ENCODE measurements at regions not wholly inside any gene's neighbourhood (a gene's known extent, or its start where the extent isn't known, plus 50 kb on each side); places are given as distances from the start of the nearest gene placed in this dataset.
"Not testable (repeated sequence)": the region's sequence is repeated elsewhere in the genome, so short reads cannot be mapped to it uniquely, and the experiment has no call there.

GRCh38 chr4:75135068-75135825, 202.3 kb downstream of the PARM1 start:
- H3K27ac Mint-ChIP-seq = no peak overlapping the region
- H3K4me1 Mint-ChIP-seq (ENCODE audit: unreplicated experiment) = no peaks in the 10 kb centered on the region
- no peak for DNase-seq (ENCODE audit: extremely low spot score, unreplicated experiment)
- no peak for TF ChIP-seq CTCF (conservative IDR thresholded peaks at IDR 0.05)
- H3K9me3 Mint-ChIP-seq = no peaks in the 10 kb centered on the region
- no peaks in the 10 kb centered on the region for H3K36me3 Mint-ChIP-seq
- no peak overlapping the region for H3K4me3 Mint-ChIP-seq
- no peaks in the 10 kb centered on the region for H3K27me3 Mint-ChIP-seq

GRCh38 chr4:75126870-75127269, 194.0 kb downstream of the PARM1 start:
- not testable (repeated sequence) for DNase-seq (ENCODE audit: extremely low spot score, unreplicated experiment); H3K4me1 Mint-ChIP-seq (ENCODE audit: unreplicated experiment); H3K36me3 Mint-ChIP-seq; H3K9me3 Mint-ChIP-seq; H3K27me3 Mint-ChIP-seq
- H3K4me3 Mint-ChIP-seq = peak overlapping the region; percentile 83
- H3K27ac Mint-ChIP-seq = peak overlapping the region; percentile 74

- H3K4me3 Mint-ChIP-seq = peak overlapping the region; percentile 83
- H3K9me3 Mint-ChIP-seq = no peaks in the 10 kb centered on the region
- DNase-seq (ENCODE audit: extremely low spot score, unreplicated experiment) = no peak
- H3K27ac Mint-ChIP-seq = no peak overlapping the region
- no peak for TF ChIP-seq CTCF (conservative IDR thresholded peaks at IDR 0.05)
- no peaks in the 10 kb centered on the region for H3K4me1 Mint-ChIP-seq (ENCODE audit: unreplicated experiment)
- no peaks in the 10 kb centered on the region for H3K36me3 Mint-ChIP-seq
- H3K27me3 Mint-ChIP-seq = no peaks in the 10 kb centered on the region
Observed at GRCh38 chr4:75126058-75126457, 193.1 kb downstream of the PARM1 start.

GRCh38 chr4:75122424-75123014, 189.6 kb downstream of the PARM1 start:
- Mint-ChIP-seq H3K27ac (no peak overlapping the region), H3K36me3 (no peaks in the 10 kb centered on the region), H3K9me3 (no peaks in the 10 kb centered on the region), H3K4me1 (ENCODE audit: unreplicated experiment) (no peaks in the 10 kb centered on the region), H3K4me3 (no peak overlapping the region), H3K27me3 (no peaks in the 10 kb centered on the region)
- no peak for TF ChIP-seq CTCF (conservative IDR thresholded peaks at IDR 0.05)
- DNase-seq (ENCODE audit: extremely low spot score, unreplicated experiment) = no peak

- Mint-ChIP-seq H3K27me3 (no peaks in the 10 kb centered on the region), H3K9me3 (no peaks in the 10 kb centered on the region), H3K4me3 (no peak overlapping the region), H3K4me1 (ENCODE audit: unreplicated experiment) (no peaks in the 10 kb centered on the region), H3K36me3 (no peaks in the 10 kb centered on the region), H3K27ac (no peak overlapping the region)
- no peak for TF ChIP-seq CTCF (conservative IDR thresholded peaks at IDR 0.05)
- DNase-seq (ENCODE audit: extremely low spot score, unreplicated experiment) = no peak
Observed at GRCh38 chr4:75118739-75119138, 185.8 kb downstream of the PARM1 start.

- no peaks in the 10 kb centered on the region for H3K9me3 Mint-ChIP-seq
- no peak overlapping the region for H3K4me3 Mint-ChIP-seq
- no peak for TF ChIP-seq CTCF (conservative IDR thresholded peaks at IDR 0.05)
- no peaks in the 10 kb centered on the region for H3K36me3 Mint-ChIP-seq
- DNase-seq (ENCODE audit: extremely low spot score, unreplicated experiment) = no peak
- H3K27me3 Mint-ChIP-seq = no peaks in the 10 kb centered on the region
- no peak overlapping the region for H3K27ac Mint-ChIP-seq
- no peaks in the 10 kb centered on the region for H3K4me1 Mint-ChIP-seq (ENCODE audit: unreplicated experiment)
Observed at GRCh38 chr4:75110061-75110460, 177.1 kb downstream of the PARM1 start.
